SJCRH30 (cell line): ENCODE measurements at regions not wholly inside any gene's neighbourhood (a gene's known extent, or its start where the extent isn't known, plus 50 kb on each side); places are given as distances from the start of the nearest gene placed in this dataset.
A peak's percentile ranks its signal among the peaks of the same experiment; 100 is the strongest.

Experiments
- DNase-seq, 2 experiments: peaks; one replicate each; pipeline ENCODE4 v3.0.0-alpha.2; 2015 to 2020
- H3K27ac ChIP-seq: fragments of 250-450 bp; sonication (Bioruptor Pico); 2 replicates; pipeline ENCODE4 v1.5.1; 2020; ENCODE audit warnings: mild to moderate bottlenecking, moderate library complexity
- H3K27me3 ChIP-seq: fragments of 250-450 bp; sonication (Bioruptor Pico); 2 replicates; pipeline ENCODE4 v1.5.1; 2020; ENCODE audit warnings: mild to moderate bottlenecking, moderate library complexity
- H3K36me3 ChIP-seq: fragments of 250-450 bp; sonication (Bioruptor Pico); 2 replicates; pipeline ENCODE4 v1.5.1; 2020; ENCODE audit warnings: mild to moderate bottlenecking, moderate library complexity
- H3K4me1 ChIP-seq: fragments of 250-450 bp; sonication (Bioruptor Pico); 2 replicates; pipeline ENCODE4 v1.5.1; 2020; ENCODE audit warnings: mild to moderate bottlenecking, moderate library complexity
- H3K4me3 ChIP-seq: fragments of 250-450 bp; sonication (Bioruptor Pico); 2 replicates; pipeline ENCODE4 v1.5.1; 2020; ENCODE audit warnings: mild to moderate bottlenecking, moderate library complexity
- H3K9me3 ChIP-seq: fragments of 250-450 bp; sonication (Bioruptor Pico); replicated peaks from 2 replicates; pipeline ENCODE4 v1.5.1; 2020; ENCODE audit warnings: mild to moderate bottlenecking, moderate library complexity

GRCh38 chr6:53446151-53446550, 97.4 kb upstream of the ELOVL5 start:
- no peaks in the 10 kb centered on the region for H3K36me3 ChIP-seq
- H3K27ac ChIP-seq, result no peak overlapping the region
- no peaks in the 10 kb centered on the region for H3K9me3 ChIP-seq
- H3K4me3 ChIP-seq, result no peak overlapping the region
- H3K27me3 ChIP-seq, result no peaks in the 10 kb centered on the region
- H3K4me1 ChIP-seq, result no peaks in the 10 kb centered on the region
- no peak for DNase-seq

GRCh38 chr6:53441761-53442160, 93.0 kb upstream of the ELOVL5 start:
- Histone ChIP-seq H3K27me3 (no peaks in the 10 kb centered on the region), H3K4me3 (no peak overlapping the region), H3K36me3 (no peaks in the 10 kb centered on the region), H3K27ac (no peak overlapping the region), H3K4me1 (no peaks in the 10 kb centered on the region), H3K9me3 (no peaks in the 10 kb centered on the region)
- DNase-seq, result no peak

GRCh38 chr6:53441035-53441493, 92.3 kb upstream of the ELOVL5 start:
- DNase-seq, result no peak
- Histone ChIP-seq H3K9me3 (no peaks in the 10 kb centered on the region), H3K27ac (no peak overlapping the region), H3K4me3 (no peak overlapping the region), H3K4me1 (no peaks in the 10 kb centered on the region), H3K27me3 (no peaks in the 10 kb centered on the region), H3K36me3 (no peaks in the 10 kb centered on the region)

GRCh38 chr6:53440336-53440945, 91.7 kb upstream of the ELOVL5 start:
- H3K9me3 ChIP-seq, result no peaks in the 10 kb centered on the region
- H3K4me1 ChIP-seq, result no peaks in the 10 kb centered on the region
- DNase-seq, result no peak
- H3K36me3 ChIP-seq, result no peaks in the 10 kb centered on the region
- H3K27me3 ChIP-seq, result no peaks in the 10 kb centered on the region
- H3K27ac ChIP-seq, result no peak overlapping the region
- no peak overlapping the region for H3K4me3 ChIP-seq

GRCh38 chr6:53439556-53439955, 90.8 kb upstream of the ELOVL5 start:
- Histone ChIP-seq H3K36me3 (no peaks in the 10 kb centered on the region), H3K27ac (no peak overlapping the region), H3K9me3 (no peaks in the 10 kb centered on the region), H3K4me1 (no peaks in the 10 kb centered on the region), H3K27me3 (no peaks in the 10 kb centered on the region), H3K4me3 (no peak overlapping the region)
- no peak for DNase-seq

- Histone ChIP-seq H3K4me1 (peaks cover 5% of the 10 kb centered on the region; the same call in 1 of the 2 replicates), H3K9me3 (no peaks in the 10 kb centered on the region), H3K36me3 (no peaks in the 10 kb centered on the region), H3K27ac (no peak overlapping the region), H3K4me3 (no peak overlapping the region), H3K27me3 (no peaks in the 10 kb centered on the region)
- peak; percentile 28 to 64 for DNase-seq
Measured at GRCh38 chr6:53437557-53438202, 88.9 kb upstream of the ELOVL5 start.

GRCh38 chr6:53436526-53437303, 88.0 kb upstream of the ELOVL5 start:
- H3K4me3 ChIP-seq, result no peak overlapping the region
- H3K27ac ChIP-seq, result no peak overlapping the region
- no peaks in the 10 kb centered on the region for H3K9me3 ChIP-seq
- H3K4me1 ChIP-seq, result peaks cover 5% of the 10 kb centered on the region; the same call in 1 of the 2 replicates
- DNase-seq, result no peak
- no peaks in the 10 kb centered on the region for H3K36me3 ChIP-seq
- no peaks in the 10 kb centered on the region for H3K27me3 ChIP-seq

GRCh38 chr6:53433951-53434285, 85.2 kb upstream of the ELOVL5 start:
- no peak overlapping the region for H3K27ac ChIP-seq
- H3K4me3 ChIP-seq, result no peak overlapping the region
- H3K9me3 ChIP-seq, result no peaks in the 10 kb centered on the region
- no peak for DNase-seq
- peaks cover 5% of the 10 kb centered on the region; the same call in 1 of the 2 replicates for H3K4me1 ChIP-seq
- H3K36me3 ChIP-seq, result no peaks in the 10 kb centered on the region
- no peaks in the 10 kb centered on the region for H3K27me3 ChIP-seq

GRCh38 chr6:53433261-53433950, 84.7 kb upstream of the ELOVL5 start:
- H3K36me3 ChIP-seq, result no peaks in the 10 kb centered on the region
- no peaks in the 10 kb centered on the region for H3K27me3 ChIP-seq
- H3K27ac ChIP-seq, result no peak overlapping the region
- H3K9me3 ChIP-seq, result no peaks in the 10 kb centered on the region
- H3K4me3 ChIP-seq, result no peak overlapping the region
- peaks cover 5% of the 10 kb centered on the region; the same call in 1 of the 2 replicates for H3K4me1 ChIP-seq
- DNase-seq, result no peak

GRCh38 chr6:53432318-53433161, 83.8 kb upstream of the ELOVL5 start:
- no peaks in the 10 kb centered on the region for H3K36me3 ChIP-seq
- DNase-seq, result peak; percentile 26 to 53
- H3K9me3 ChIP-seq, result no peaks in the 10 kb centered on the region
- H3K27me3 ChIP-seq, result no peaks in the 10 kb centered on the region
- no peak overlapping the region for H3K27ac ChIP-seq
- no peak overlapping the region for H3K4me3 ChIP-seq
- peaks cover 5% of the 10 kb centered on the region; the same call in 1 of the 2 replicates for H3K4me1 ChIP-seq

- no peak for DNase-seq
- Histone ChIP-seq H3K27ac (no peak overlapping the region), H3K36me3 (no peaks in the 10 kb centered on the region), H3K4me1 (peaks cover 5% of the 10 kb centered on the region; the same call in 1 of the 2 replicates), H3K27me3 (no peaks in the 10 kb centered on the region), H3K4me3 (no peak overlapping the region), H3K9me3 (no peaks in the 10 kb centered on the region)
Measured at GRCh38 chr6:53431704-53432103, 83.0 kb upstream of the ELOVL5 start.

- H3K4me1 ChIP-seq, result peaks cover 5% of the 10 kb centered on the region; the same call in 1 of the 2 replicates
- H3K9me3 ChIP-seq, result no peaks in the 10 kb centered on the region
- no peak overlapping the region for H3K4me3 ChIP-seq
- no peaks in the 10 kb centered on the region for H3K27me3 ChIP-seq
- H3K36me3 ChIP-seq, result no peaks in the 10 kb centered on the region
- H3K27ac ChIP-seq, result no peak overlapping the region
- no peak for DNase-seq
Measured at GRCh38 chr6:53429401-53429800, 80.7 kb upstream of the ELOVL5 start.

- no peaks in the 10 kb centered on the region for H3K36me3 ChIP-seq
- H3K27me3 ChIP-seq, result no peaks in the 10 kb centered on the region
- H3K4me3 ChIP-seq, result no peak overlapping the region
- peaks cover 5% of the 10 kb centered on the region; the same call in 1 of the 2 replicates for H3K4me1 ChIP-seq
- DNase-seq, result no peak
- H3K27ac ChIP-seq, result no peak overlapping the region
- H3K9me3 ChIP-seq, result no peaks in the 10 kb centered on the region
Measured at GRCh38 chr6:53428886-53429285, 80.1 kb upstream of the ELOVL5 start.

- Histone ChIP-seq H3K27ac (no peak overlapping the region), H3K27me3 (no peaks in the 10 kb centered on the region), H3K4me1 (no peaks in the 10 kb centered on the region), H3K36me3 (no peaks in the 10 kb centered on the region), H3K9me3 (no peaks in the 10 kb centered on the region), H3K4me3 (no peak overlapping the region)
- no peak for DNase-seq
Measured at GRCh38 chr6:53426667-53427270, 78.0 kb upstream of the ELOVL5 start.
